DOHH2 (cell line): ENCODE measurements at regions not wholly inside any gene's neighbourhood (a gene's known extent, or its start where the extent isn't known, plus 50 kb on each side); places are given as distances from the start of the nearest gene placed in this dataset.

Experiments
- EZH2phosphoT487 ChIP-seq: fragments of 200-600 bp; sonication (generic); IDR thresholded peaks from 2 replicates; pipeline ENCODE4 v1.6.1; 2017; ENCODE audit warnings: borderline replicate concordance, mild to moderate bottlenecking, antibody characterized with exemption, low read length, moderate library complexity, mixed read lengths
- TF ChIP-seq, protein P1 (sequence below): fragments of 200-600 bp; sonication (generic); IDR thresholded peaks from one replicate; pipeline ENCODE4 v1.5.1; 2014; ENCODE audit warnings: antibody characterized with exemption, mild to moderate bottlenecking, low read depth, low read length; ENCODE audit not compliant: poor library complexity, severe bottlenecking

DNA sequence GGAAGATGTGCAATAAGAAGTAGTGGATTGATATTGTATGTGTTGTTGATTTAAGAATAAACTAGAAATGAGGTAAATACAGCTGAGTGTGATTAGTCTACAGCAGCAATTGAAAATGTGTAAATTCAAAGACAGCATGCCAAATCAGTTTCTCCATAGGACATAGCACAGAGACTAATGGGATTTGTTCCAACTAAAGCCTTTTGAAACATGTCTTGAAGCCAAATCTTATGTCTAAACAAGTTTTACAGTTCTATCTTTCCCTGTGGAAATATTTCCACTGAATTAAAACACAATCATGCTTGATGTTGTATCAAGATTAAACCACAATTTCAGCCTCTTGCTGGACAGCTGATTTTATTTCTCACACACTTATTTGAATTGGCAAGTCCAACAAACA is 497.4 kb upstream of the FAM47C start:
- TF ChIP-seq, protein P1, sequence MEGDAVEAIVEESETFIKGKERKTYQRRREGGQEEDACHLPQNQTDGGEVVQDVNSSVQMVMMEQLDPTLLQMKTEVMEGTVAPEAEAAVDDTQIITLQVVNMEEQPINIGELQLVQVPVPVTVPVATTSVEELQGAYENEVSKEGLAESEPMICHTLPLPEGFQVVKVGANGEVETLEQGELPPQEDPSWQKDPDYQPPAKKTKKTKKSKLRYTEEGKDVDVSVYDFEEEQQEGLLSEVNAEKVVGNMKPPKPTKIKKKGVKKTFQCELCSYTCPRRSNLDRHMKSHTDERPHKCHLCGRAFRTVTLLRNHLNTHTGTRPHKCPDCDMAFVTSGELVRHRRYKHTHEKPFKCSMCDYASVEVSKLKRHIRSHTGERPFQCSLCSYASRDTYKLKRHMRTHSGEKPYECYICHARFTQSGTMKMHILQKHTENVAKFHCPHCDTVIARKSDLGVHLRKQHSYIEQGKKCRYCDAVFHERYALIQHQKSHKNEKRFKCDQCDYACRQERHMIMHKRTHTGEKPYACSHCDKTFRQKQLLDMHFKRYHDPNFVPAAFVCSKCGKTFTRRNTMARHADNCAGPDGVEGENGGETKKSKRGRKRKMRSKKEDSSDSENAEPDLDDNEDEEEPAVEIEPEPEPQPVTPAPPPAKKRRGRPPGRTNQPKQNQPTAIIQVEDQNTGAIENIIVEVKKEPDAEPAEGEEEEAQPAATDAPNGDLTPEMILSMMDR = no peak
- no peak for TF ChIP-seq EZH2phosphoT487
